ENCODE measurements at regions not wholly inside any gene's neighbourhood (a gene's known extent, or its start where the extent isn't known, plus 50 kb on each side); places are given as distances from the start of the nearest gene placed in this dataset.
"Not testable (repeated sequence)": the region's sequence is repeated elsewhere in the genome, so short reads cannot be mapped to it uniquely, and the experiment has no call there.

GRCh38 chr2:175282300-175282699 is 100.8 kb upstream of the ATP5MC3 start:
- TF ChIP-seq, protein P1, sequence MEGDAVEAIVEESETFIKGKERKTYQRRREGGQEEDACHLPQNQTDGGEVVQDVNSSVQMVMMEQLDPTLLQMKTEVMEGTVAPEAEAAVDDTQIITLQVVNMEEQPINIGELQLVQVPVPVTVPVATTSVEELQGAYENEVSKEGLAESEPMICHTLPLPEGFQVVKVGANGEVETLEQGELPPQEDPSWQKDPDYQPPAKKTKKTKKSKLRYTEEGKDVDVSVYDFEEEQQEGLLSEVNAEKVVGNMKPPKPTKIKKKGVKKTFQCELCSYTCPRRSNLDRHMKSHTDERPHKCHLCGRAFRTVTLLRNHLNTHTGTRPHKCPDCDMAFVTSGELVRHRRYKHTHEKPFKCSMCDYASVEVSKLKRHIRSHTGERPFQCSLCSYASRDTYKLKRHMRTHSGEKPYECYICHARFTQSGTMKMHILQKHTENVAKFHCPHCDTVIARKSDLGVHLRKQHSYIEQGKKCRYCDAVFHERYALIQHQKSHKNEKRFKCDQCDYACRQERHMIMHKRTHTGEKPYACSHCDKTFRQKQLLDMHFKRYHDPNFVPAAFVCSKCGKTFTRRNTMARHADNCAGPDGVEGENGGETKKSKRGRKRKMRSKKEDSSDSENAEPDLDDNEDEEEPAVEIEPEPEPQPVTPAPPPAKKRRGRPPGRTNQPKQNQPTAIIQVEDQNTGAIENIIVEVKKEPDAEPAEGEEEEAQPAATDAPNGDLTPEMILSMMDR (conservative IDR thresholded peaks at IDR 0.05), result peak; percentile 64
- no peak for TF ChIP-seq ZFX (IDR thresholded peaks at IDR 0.05)
- no peak overlapping the region for H3K27ac ChIP-seq

DNA sequence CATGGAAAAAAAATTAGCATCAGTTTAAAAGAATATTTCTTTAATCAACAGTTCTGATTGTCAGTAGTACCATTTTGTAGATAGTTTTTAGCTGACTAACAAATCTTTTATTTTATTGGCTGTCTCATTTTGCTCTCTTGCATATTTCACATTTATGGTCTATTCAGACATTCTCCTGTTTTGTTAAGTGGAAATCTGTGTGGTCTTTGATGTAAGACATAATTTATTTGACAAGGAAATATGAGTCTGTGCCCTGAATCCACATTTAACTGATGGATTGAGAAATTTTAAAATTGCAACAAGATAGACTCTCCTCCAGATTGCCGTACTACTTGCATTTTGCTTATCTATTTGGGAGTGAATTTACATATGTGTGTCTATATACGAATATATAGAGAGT is 96.3 kb upstream of the ATP5MC3 start:
- H3K27ac ChIP-seq, result no peak overlapping the region
- TF ChIP-seq ZFX (IDR thresholded peaks at IDR 0.05), result no peak
- TF ChIP-seq, protein P1 (conservative IDR thresholded peaks at IDR 0.05), result no peak

- no peak overlapping the region for H3K27ac ChIP-seq
- TF ChIP-seq, protein P1 (conservative IDR thresholded peaks at IDR 0.05), result no peak
- TF ChIP-seq ZFX (IDR thresholded peaks at IDR 0.05), result no peak
Observed at GRCh38 chr2:175275539-175275938, 94.0 kb upstream of the ATP5MC3 start.

DNA sequence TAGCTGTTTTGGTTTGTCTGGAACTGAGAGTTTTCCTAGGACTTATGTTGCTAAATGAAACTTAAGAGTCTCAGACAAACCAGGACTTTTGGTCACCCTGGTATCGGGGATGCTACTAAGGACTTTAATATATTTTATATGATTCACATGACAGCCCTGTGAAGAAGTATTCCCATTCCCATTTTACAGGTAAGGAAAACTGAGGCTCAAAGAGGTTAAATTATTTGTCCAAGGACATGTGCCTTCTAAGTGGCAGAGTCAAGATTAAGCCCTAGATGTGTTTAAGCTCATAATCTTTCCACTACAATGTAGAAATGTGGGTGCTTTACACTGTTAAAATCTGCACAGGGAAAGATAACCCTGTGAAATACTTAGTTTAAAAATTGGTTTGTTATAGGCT is 77.7 kb upstream of the ATP5MC3 start:
- TF ChIP-seq, protein P1 (conservative IDR thresholded peaks at IDR 0.05), result no peak
- no peak for TF ChIP-seq ZFX (IDR thresholded peaks at IDR 0.05)
- H3K27ac ChIP-seq, result no peak overlapping the region

GRCh38 chr2:175256806-175257585 is 75.5 kb upstream of the ATP5MC3 start:
- no peak overlapping the region for H3K27ac ChIP-seq
- TF ChIP-seq ZFX (IDR thresholded peaks at IDR 0.05), result no peak
- TF ChIP-seq, protein P1 (conservative IDR thresholded peaks at IDR 0.05), result no peak

GRCh38 chr2:175256391-175256790 is 74.9 kb upstream of the ATP5MC3 start:
- not testable (repeated sequence) for H3K27ac ChIP-seq

- no peak for TF ChIP-seq ZFX (IDR thresholded peaks at IDR 0.05)
- TF ChIP-seq, protein P1 (conservative IDR thresholded peaks at IDR 0.05), result no peak
- no peak overlapping the region for H3K27ac ChIP-seq
Observed at GRCh38 chr2:175253871-175254270, 72.4 kb upstream of the ATP5MC3 start.

Measured in C4-2B (cell line).